ENCODE measurements at regions not wholly inside any gene's neighbourhood (a gene's known extent, or its start where the extent isn't known, plus 50 kb on each side); places are given as distances from the start of the nearest gene placed in this dataset.

DNA sequence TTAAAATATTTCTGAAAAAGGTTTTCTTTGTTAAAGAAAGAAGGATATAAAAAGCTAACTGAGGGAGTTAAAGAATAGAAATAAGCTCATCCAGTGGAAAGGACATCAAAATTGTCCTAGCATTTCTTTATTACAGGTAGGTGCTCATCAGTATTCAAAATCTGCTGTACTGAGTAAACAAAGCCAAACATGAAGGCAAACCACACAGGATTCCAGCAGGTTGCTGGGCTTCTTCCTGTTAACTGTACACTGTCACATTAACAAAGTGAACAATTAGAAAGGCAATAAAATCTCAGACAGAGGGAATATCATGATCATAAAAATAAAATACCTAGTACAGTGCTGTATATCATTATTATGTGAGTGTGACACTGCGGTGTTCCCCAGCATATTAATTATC is 1541.0 kb downstream of the SLITRK5 start:
- no peak for TF ChIP-seq POLR2A (IDR thresholded peaks at IDR 0.05)
- TF ChIP-seq, protein P1, sequence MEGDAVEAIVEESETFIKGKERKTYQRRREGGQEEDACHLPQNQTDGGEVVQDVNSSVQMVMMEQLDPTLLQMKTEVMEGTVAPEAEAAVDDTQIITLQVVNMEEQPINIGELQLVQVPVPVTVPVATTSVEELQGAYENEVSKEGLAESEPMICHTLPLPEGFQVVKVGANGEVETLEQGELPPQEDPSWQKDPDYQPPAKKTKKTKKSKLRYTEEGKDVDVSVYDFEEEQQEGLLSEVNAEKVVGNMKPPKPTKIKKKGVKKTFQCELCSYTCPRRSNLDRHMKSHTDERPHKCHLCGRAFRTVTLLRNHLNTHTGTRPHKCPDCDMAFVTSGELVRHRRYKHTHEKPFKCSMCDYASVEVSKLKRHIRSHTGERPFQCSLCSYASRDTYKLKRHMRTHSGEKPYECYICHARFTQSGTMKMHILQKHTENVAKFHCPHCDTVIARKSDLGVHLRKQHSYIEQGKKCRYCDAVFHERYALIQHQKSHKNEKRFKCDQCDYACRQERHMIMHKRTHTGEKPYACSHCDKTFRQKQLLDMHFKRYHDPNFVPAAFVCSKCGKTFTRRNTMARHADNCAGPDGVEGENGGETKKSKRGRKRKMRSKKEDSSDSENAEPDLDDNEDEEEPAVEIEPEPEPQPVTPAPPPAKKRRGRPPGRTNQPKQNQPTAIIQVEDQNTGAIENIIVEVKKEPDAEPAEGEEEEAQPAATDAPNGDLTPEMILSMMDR (IDR thresholded peaks at IDR 0.05) = no peak

Data from esophagus squamous epithelium (tissue), 4 donors.